Panc1 (cell line): ENCODE measurements at regions not wholly inside any gene's neighbourhood (a gene's known extent, or its start where the extent isn't known, plus 50 kb on each side); places are given as distances from the start of the nearest gene placed in this dataset.

ENCODE experiments used
- CTCF ChIP-seq: fragments of 450-650 bp; IDR thresholded peaks from 2 replicates; pipeline ENCODE4 v1.5.1; 2017; ENCODE audit warnings: mild to moderate bottlenecking
- POLR2AphosphoS5 ChIP-seq: IDR thresholded peaks from 2 replicates; pipeline ENCODE4 v1.6.1; 2012; ENCODE audit warnings: mild to moderate bottlenecking, low read depth, low read length, moderate library complexity
- SIN3A ChIP-seq: IDR thresholded peaks from 2 replicates; pipeline ENCODE4 v1.6.1; 2012; ENCODE audit warnings: low read depth, mild to moderate bottlenecking, low read length, moderate library complexity, borderline replicate concordance; ENCODE audit not compliant: insufficient read depth
- TCF7L2 ChIP-seq: IDR thresholded peaks from 2 replicates; pipeline ENCODE4 v1.6.1; 2011; ENCODE audit warnings: mild to moderate bottlenecking, low read depth, low read length, inconsistent platforms

- TF ChIP-seq CTCF, result no peak
- no peak for TF ChIP-seq POLR2AphosphoS5
- no peak for TF ChIP-seq SIN3A
- no peak for TF ChIP-seq TCF7L2
Measured at GRCh38 chr6:164408868-164409267, 900.5 kb downstream of the C6orf118 start.
